Fibroblast of skin of left biceps (primary cell): ENCODE measurements at regions not wholly inside any gene's neighbourhood (a gene's known extent, or its start where the extent isn't known, plus 50 kb on each side); places are given as distances from the start of the nearest gene placed in this dataset.

Experiments used
- DNase-seq, 2 experiments: peaks; one replicate each; pipeline ENCODE4 v3.0.0-alpha.2; 2013; ENCODE audit warnings: low read depth in 2 of 2

DNA sequence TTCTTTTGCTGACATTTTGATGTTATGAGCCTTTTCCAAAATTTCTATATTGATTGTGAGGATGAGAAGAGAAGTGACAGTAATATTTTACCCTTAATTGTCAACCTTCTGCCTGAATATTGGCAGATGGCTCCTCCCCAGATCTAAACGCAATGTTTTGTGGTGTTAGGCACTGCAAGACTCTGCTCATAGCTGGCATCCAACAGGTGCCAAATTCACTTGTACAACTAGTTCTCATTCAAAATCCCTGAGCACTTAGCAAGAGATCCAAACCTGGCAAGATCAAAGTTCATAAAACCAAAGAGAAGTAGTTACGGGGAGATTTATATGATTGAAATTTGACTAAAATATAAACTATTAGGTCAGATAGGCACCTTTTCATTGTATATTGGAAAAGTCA is 901.7 kb upstream of the INTU start:
- DNase-seq, result no peak

GRCh38 chr4:126733301-126733700 is 899.5 kb upstream of the INTU start:
- DNase-seq, result no peak

- DNase-seq, result no peak
Observed at GRCh38 chr4:126734465-126734864, 898.3 kb upstream of the INTU start.

DNA sequence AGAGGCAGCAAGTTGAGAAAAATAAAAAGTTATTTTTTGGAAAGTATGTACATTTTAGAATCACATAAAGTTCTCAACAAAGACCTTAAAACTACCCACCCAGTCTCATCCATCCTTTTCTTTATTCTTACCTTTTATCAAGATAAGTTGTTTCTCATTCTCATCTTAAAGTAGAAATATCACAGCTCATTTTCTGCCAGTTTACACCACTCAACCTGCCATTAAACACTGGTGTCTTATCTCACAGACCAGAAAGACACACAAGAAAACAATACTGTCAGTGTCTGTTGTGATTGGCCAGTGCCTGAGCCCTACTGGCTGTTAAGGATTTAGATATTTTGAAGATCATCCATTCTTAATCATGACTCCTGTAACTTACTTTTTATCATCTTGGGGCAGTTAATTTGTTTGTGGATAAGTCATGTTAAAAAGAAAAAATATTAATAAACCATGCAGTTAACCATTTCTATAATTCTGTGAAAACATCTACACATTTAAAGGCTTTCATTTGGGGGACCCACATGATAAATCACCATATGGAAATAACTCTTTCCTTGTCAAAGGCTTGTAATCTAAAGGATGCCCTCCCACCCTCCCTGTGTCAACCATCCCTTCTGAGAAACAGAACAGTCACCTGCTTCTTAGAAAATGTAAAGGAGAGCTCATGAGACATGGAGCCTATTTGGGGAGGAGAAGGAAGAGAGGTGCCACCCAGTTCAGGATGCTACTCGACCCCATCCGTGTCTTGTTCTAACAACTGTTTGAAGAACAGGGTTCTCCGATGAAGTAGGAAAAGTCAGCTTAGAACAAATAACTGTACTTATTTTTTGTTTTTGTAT is 897.2 kb upstream of the INTU start:
- no peak for DNase-seq

- no peak for DNase-seq
Observed at GRCh38 chr4:126736133-126736518, 896.6 kb upstream of the INTU start.

- DNase-seq, result no peak
Observed at GRCh38 chr4:126737899-126738526, 894.7 kb upstream of the INTU start.

- DNase-seq, result no peak
Observed at GRCh38 chr4:126738527-126738923, 894.2 kb upstream of the INTU start.

GRCh38 chr4:126738926-126739325 is 893.8 kb upstream of the INTU start:
- no peak for DNase-seq

- no peak for DNase-seq
Observed at GRCh38 chr4:126740687-126741086, 892.1 kb upstream of the INTU start.

GRCh38 chr4:126742048-126742447 is 890.7 kb upstream of the INTU start:
- no peak for DNase-seq

- no peak for DNase-seq
Observed at GRCh38 chr4:126742885-126743284, 889.9 kb upstream of the INTU start.

DNA sequence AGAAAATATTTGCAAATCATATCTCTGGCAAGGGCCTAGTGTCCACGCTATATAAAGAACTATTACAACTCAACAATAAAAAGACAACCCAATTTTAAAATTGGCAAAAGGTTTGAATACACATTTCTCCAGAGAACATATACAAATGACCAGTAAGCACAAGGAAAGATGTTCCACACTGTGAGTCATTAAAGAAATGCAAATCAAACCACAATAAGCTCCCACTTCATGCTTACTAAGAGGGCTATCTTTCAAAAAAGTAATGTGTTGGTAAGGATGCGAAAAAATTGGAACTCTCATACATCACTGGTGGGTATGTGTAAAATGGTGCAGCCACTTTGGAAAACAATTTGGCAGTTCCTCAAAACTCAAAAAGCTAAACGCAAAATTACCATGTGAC is 884.0 kb upstream of the INTU start:
- DNase-seq, result peak in 1 of 2 experiments; percentile 8

- no peak for DNase-seq
Observed at GRCh38 chr4:126750723-126751122, 882.0 kb upstream of the INTU start.

DNA sequence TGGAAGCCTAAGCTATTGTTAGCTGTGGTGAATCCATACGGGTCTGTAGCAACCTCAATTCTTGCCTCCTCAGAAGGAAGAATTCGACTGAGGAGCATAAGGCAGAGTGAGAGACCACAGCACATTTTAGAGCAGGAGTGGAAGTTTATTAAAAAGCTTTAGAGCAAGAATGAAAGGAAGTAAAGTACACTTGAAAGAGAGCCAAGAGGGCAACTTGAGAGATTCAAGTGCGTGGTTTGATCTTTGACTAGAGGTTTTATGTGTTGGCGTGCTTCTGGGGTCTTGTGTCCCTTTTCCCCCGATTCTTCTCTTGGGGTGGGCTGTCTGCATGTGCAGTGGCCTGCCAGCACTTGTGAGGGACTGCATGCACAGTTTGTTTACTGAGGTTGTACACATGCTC is 880.6 kb upstream of the INTU start:
- no peak for DNase-seq

- DNase-seq, result no peak
Observed at GRCh38 chr4:126752702-126753101, 880.1 kb upstream of the INTU start.

- no peak for DNase-seq
Observed at GRCh38 chr4:126753592-126753991, 879.2 kb upstream of the INTU start.

DNA sequence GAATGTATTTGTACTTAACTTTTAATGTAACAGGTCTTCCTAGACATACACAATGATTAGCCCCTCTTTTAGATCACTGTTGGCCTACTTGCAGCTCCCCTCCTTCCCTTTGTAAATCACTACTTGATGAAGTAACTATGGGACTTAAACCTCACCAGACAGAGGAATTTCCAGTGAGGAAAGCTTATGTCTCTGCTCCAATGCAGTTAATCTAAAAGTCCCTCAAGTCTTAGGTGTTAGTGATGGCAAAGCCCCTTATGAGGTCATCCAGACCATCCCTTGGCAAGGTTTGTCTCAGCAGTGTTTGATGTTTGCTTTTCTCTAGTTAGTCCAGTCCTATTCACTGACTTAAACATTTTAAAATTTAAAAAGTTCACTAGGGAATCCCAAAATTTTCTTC is 877.3 kb upstream of the INTU start:
- no peak for DNase-seq

DNA sequence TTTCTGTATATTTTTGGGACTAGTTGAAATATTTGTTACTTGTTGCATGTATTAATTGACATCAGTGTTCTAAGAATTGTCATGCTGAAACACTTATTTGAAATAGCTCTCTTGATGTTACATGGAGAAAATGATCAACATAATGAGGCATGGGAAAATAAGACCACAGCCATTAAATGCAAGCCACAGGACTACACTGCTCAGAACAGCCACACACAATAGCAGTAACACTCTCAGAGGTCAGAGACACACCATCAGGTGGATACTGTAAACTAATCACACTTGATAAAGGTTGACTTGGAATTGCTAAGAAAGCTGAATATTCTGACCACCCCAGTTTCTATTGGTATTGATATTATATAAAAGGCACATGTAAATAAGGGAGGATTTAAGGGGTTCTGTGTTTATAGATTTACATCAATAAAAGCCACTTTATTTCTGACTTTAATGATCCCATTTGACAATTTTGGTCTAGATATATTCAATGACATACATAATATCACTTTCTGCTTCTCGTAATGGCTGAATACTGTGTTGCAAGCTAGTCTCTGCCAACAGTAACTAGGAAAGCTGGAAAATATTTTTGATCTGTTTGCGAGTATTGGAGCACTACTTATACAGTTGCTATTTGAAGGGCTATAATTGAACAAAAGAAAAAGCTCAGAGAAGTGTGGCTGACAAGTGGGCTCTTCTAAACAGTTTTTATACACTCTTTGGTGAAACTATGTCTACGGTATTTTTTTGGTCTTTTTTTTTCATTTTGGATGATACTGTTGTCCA is 876.5 kb upstream of the INTU start:
- no peak for DNase-seq

DNA sequence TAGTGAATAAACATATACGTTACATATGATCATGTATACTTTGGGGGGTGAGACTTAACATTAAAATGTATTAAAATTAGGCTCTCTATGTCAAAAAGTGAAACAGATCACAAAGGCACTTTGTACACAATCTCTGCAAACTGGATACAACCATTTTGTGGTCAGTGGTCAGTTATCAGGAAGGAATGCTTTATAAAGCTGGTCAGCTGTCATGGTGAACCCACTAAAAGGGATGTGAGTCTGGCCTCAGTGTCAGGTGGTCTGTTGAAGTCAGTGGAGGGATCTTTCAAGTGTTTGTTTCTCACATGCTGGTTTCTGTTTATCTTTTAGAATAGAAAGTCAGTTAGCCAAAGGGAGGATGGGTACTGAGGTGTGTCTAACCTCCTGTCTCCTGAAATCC is 875.5 kb upstream of the INTU start:
- no peak for DNase-seq

DNA sequence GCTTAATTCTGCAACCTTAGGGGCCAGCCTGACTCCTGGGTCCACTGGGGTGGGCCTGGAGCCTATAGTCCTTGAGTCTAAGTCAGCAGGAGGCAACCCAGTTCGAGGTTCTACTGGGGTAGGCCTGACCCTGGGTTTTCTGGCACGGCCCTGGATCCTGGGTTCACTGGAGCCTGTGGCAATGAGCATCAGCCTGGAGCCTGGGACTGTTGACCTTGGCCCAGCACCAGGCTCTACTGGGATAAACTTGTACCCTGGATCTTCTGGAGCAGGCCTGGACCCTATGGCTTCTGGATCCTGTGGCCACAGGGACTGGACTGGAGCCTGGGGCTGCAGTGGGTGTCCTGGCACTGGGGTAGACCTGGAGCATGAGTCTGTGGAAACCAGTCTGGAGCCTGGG is 874.3 kb upstream of the INTU start:
- DNase-seq, result no peak

DNA sequence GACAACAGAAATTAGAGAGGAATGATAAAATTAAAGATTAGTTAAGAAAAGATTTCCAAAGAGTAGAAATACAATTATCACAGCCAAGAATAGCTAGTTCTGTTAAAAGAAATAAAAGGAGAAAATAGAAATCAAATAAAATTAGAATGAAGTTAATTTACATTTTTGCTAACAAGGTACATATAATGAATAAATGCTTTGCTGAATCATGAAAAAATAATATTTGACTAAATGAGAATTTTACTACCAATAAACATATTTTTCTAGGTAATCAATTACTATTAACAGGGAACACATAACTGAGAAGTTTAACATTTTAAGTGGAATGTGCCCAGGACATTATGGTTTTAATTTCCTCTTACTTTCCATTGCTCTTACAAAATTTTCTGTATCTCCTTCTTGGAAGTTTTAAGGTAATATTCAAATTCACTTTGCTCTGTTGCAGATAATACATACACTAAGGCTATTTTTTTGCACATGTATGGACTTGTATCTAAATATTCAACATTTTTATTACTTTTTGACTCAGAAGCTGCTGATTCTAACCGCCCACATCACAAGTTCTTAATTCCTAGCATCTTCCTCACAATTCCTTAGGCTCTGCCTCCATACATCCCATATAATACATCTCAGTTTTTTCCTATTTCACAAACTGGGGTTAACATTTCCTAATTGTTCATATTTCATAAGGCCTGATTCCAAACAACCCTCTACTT is 870.7 kb upstream of the INTU start:
- no peak for DNase-seq

DNA sequence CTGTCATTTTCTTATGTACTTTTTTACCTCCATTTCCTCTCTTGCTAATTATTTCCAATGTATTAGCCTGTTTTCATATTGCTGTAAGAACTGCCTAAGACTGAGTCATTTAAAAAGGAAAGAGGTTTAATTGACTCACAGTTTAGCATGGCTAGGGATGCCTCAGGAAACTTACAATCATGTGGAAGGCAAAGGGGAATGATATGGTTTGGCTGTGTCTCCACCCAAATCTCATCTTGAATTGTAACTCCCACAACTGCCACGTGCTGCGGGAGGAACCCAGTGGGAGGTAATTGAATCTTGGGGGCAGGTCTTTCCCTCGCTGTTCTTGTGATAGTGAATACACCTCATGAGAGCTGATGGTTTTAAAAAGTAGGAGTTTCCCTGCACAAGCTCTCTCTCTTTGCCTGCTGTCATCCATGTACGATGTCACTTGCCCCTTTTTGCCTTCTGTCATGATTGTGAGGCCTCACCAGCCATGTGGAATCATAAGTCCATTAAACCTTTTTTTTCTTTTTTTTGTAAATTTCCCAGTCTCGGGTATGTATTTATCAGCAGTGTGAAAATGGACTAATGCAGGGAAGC is 870.0 kb upstream of the INTU start:
- DNase-seq, result no peak
